Lung (tissue), 11 donors: ENCODE measurements at regions not wholly inside any gene's neighbourhood (a gene's known extent, or its start where the extent isn't known, plus 50 kb on each side); places are given as distances from the start of the nearest gene placed in this dataset.

Source experiments
- ATAC-seq: fragments of 200-7000 bp; cut with Tn5 transposase; one replicate; pipeline ENCODE4 v1.9.1; 2020; ENCODE audit warnings: moderate number of reproducible peaks; ENCODE audit not compliant: insufficient read depth, low FRiP score
- DNase-seq, 3 donors: peaks; one replicate each; pipeline ENCODE4 v3.0.0-alpha.2; 2013 to 2017
- H3K27ac ChIP-seq, 2 donors: one replicate each; pipeline ENCODE4 v1.5.1; 2013; ENCODE audit warnings: mild to moderate bottlenecking in 2 of 2, moderate library complexity in 2 of 2, control low read depth in 1 of 2, inconsistent platforms in 1 of 2, low read depth in 1 of 2, low read length in 1 of 2
- H3K27me3 ChIP-seq, 3 donors: one replicate each; pipeline ENCODE4 v1.5.1; 2013; ENCODE audit warnings: low read length in 2 of 3; ENCODE audit not compliant: control insufficient read depth in 3 of 3, insufficient read depth in 3 of 3
- H3K36me3 ChIP-seq, 4 donors: one replicate each; pipeline ENCODE4 v1.5.1; 2013; ENCODE audit warnings: low read length in 4 of 4, mild to moderate bottlenecking in 1 of 4, moderate library complexity in 1 of 4; ENCODE audit not compliant: control insufficient read depth in 4 of 4, insufficient read depth in 4 of 4
- H3K4me1 ChIP-seq, 5 donors: one replicate each; pipeline ENCODE4 v1.5.1; 2013; ENCODE audit warnings: low read length in 5 of 5, mild to moderate bottlenecking in 2 of 5, moderate library complexity in 1 of 5; ENCODE audit not compliant: control insufficient read depth in 5 of 5, insufficient read depth in 5 of 5
- H3K4me3 ChIP-seq: one replicate; pipeline ENCODE4 v1.5.1; 2013; ENCODE audit warnings: mild to moderate bottlenecking, control low read depth, moderate library complexity
- H3K9ac ChIP-seq, 2 donors: one replicate each; pipeline ENCODE4 v1.5.1; 2013; ENCODE audit warnings: low read length in 2 of 2, control low read depth in 1 of 2; ENCODE audit not compliant: insufficient read depth in 1 of 2
- H3K9me3 ChIP-seq, 4 donors: one replicate each; pipeline ENCODE4 v1.5.1; 2013; ENCODE audit warnings: low read length in 3 of 4, mild to moderate bottlenecking in 1 of 4, moderate library complexity in 1 of 4; ENCODE audit not compliant: control insufficient read depth in 4 of 4, insufficient read depth in 3 of 4
- WGBS, 2 donors: extraction: QIAGEN DNeasy Blood & Tissue Kit; methylation state at CpG; one replicate each; pipeline ENCODE4 v1.1.7; 2013; 5-methylcytosine and 5-hydroxymethylcytosine counted together
- TF ChIP-seq, protein P1 (sequence below): IDR thresholded peaks from 2 replicates; pipeline ENCODE4 v1.5.1; 2012; ENCODE audit warnings: mild to moderate bottlenecking; ENCODE audit errors: control extremely low read depth, extremely low read depth
- donor health status: control.
- donor health status: control.
- donor health status: Bipolar disorder and iron deficiency.
- donor health status: healthy.
- donor health status: DM: yes; HTN: yes; CAD: no.

DNA sequence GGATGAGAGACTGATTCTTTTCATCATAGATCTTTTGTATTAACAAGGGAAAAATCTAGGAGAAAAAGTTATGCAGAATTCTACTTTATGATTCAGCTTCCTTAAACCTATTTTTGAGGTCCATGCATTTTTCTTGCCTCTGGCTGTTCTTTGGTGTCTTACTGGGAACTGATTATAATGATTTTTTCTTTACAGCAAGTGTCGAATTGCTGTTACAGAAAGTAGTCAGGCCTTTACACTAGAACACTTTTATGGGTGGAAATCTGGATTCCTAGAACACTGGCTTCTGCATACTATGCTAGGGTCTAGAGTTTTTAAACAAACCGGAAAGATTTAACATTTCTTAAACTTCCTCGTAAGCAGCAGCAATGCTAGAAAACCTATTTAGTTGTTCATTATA lies 302.6 kb downstream of the NUP35 start:
- WGBS, 2 donors, result 88 to 89% methylated on average over 3 of the region's 3 CpGs

DNA sequence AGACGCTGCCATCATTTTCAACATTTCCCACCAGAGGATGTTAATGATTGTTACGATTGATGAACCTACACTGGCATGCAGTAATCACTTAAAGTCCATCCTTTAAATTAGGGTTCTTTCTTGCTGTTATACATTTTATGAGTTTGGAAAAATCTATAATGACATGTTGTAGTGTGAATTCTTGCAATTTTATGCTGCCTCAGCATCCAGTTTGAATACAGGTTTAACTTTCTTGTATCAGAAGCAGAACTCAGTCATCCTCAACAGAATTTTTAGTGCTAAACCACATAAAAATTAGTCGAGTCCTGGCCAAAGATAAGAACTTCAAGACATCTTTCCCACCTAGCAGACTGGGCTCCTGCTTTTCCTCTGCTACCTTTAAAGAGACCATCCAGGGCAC lies 303.3 kb downstream of the NUP35 start:
- Histone ChIP-seq H3K27me3 (no peaks in the 10 kb centered on the region), H3K27ac (no peak overlapping the region), H3K4me1 (no peaks in the 10 kb centered on the region), H3K4me3 (no peak overlapping the region), H3K36me3 (no peaks in the 10 kb centered on the region), H3K9me3 (peaks cover 0 to 4% (median 0%) of the 10 kb centered on the region in 4 donors), H3K9ac (no peak overlapping the region)
- 83 to 88% methylated on average over 3 of the region's 3 CpGs for WGBS, 2 donors
- TF ChIP-seq, protein P1, sequence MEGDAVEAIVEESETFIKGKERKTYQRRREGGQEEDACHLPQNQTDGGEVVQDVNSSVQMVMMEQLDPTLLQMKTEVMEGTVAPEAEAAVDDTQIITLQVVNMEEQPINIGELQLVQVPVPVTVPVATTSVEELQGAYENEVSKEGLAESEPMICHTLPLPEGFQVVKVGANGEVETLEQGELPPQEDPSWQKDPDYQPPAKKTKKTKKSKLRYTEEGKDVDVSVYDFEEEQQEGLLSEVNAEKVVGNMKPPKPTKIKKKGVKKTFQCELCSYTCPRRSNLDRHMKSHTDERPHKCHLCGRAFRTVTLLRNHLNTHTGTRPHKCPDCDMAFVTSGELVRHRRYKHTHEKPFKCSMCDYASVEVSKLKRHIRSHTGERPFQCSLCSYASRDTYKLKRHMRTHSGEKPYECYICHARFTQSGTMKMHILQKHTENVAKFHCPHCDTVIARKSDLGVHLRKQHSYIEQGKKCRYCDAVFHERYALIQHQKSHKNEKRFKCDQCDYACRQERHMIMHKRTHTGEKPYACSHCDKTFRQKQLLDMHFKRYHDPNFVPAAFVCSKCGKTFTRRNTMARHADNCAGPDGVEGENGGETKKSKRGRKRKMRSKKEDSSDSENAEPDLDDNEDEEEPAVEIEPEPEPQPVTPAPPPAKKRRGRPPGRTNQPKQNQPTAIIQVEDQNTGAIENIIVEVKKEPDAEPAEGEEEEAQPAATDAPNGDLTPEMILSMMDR, result no peak
- no peak for DNase-seq
- no peak for ATAC-seq

More for the DNA sequence above, 302.6 kb downstream of the NUP35 start:
- Histone ChIP-seq H3K9ac (no peak overlapping the region), H3K4me1 (no peaks in the 10 kb centered on the region), H3K27me3 (no peaks in the 10 kb centered on the region), H3K9me3 (peaks cover 0 to 4% (median 0%) of the 10 kb centered on the region in 4 donors), H3K36me3 (no peaks in the 10 kb centered on the region), H3K4me3 (no peak overlapping the region), H3K27ac (no peak overlapping the region)
- TF ChIP-seq, protein P1, result no peak
- ATAC-seq, result no peak
- no peak for DNase-seq

DNA sequence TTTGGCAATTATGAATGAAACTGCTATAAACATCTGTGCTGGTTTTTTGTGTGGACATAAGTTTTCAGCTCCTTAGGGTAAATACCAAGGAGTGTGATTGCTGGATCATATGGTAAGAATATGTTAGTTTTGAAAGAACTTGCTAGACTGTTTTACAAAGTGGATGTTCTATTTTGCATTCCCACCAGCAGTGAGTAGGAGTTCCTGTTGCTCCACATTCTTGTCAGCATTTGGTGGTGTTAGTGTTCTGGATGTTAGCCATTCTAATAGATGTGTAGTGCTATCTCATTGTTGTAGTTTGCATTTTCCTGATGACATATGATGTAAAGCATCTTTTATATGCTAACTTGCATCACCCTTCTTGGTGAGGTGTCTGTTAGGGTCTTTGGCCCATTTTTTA lies 304.6 kb downstream of the NUP35 start:
- H3K36me3 ChIP-seq, result no peaks in the 10 kb centered on the region
- no peak overlapping the region for H3K27ac ChIP-seq
- ATAC-seq, result no peak
- H3K9me3 ChIP-seq, result peaks cover 0 to 4% (median 0%) of the 10 kb centered on the region in 4 donors
- no peak overlapping the region for H3K4me3 ChIP-seq
- no peak overlapping the region for H3K9ac ChIP-seq
- H3K27me3 ChIP-seq, result no peaks in the 10 kb centered on the region
- TF ChIP-seq, protein P1, result no peak
- H3K4me1 ChIP-seq, result no peaks in the 10 kb centered on the region
- DNase-seq, result no peak

DNA sequence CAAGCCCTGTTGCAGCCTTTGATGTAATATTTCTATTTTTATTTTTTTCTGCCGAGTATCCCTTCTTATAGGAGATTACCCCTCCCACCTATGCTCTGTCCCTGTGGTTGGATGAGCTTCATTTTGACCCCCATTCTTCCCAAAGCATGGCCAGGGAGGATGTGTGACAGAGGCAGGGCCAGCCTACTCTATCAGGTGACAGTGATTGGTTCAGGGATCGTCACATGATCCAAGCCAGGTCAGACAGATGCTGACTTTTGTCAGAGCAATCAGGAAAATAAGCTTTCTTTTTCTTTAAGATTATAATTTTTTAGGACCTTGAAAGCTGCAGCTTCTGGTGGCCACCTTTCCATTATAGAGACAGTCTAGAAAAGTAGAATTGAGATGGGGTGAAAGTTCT lies 314.3 kb downstream of the NUP35 start:
- ATAC-seq (no peak), DNase-seq (no peak)
- TF ChIP-seq, protein P1, result no peak
- Histone ChIP-seq H3K4me3 (no peak overlapping the region), H3K4me1 (no peaks in the 10 kb centered on the region), H3K9ac (no peak overlapping the region), H3K36me3 (no peaks in the 10 kb centered on the region), H3K27ac (no peak overlapping the region), H3K9me3 (no peaks in the 10 kb centered on the region), H3K27me3 (no peaks in the 10 kb centered on the region)
- 86 to 92% methylated on average over 2 of the region's 2 CpGs for WGBS, 2 donors
